ENCODE measurements at regions not wholly inside any gene's neighbourhood (a gene's known extent, or its start where the extent isn't known, plus 50 kb on each side); places are given as distances from the start of the nearest gene placed in this dataset.

GRCh38 chr5:92215116-92215515 is 832.0 kb upstream of the ARRDC3 start:
- Histone ChIP-seq H3K27me3 (ENCODE audit: insufficient read depth, low read length, poor library complexity, severe bottlenecking) (no peaks in the 10 kb centered on the region), H3K9ac (ENCODE audit: low read depth, low read length, poor library complexity, severe bottlenecking) (no peak overlapping the region), H3K36me3 (ENCODE audit: insufficient read depth, low read length) (no peaks in the 10 kb centered on the region), H3K4me3 (ENCODE audit: low read length, poor library complexity, severe bottlenecking) (no peak overlapping the region), H2AFZ (ENCODE audit: low read length) (no peak overlapping the region), H3K9me2 (replicated peaks; ENCODE audit: low read depth, low read length) (no peaks in the 10 kb centered on the region), H3K4me1 (ENCODE audit: insufficient read depth, low read length, poor library complexity, severe bottlenecking) (no peaks in the 10 kb centered on the region), H3K4me2 (ENCODE audit: low read depth, low read length, poor library complexity, severe bottlenecking) (no peak overlapping the region), H4K20me1 (ENCODE audit: insufficient read depth, low read length, poor library complexity, severe bottlenecking) (no peaks in the 10 kb centered on the region), H3F3A (ENCODE audit: low read depth) (no peaks in the 10 kb centered on the region), H3K9me3 (ENCODE audit: insufficient read depth, low read depth, low read length) (no peaks in the 10 kb centered on the region), H3K79me2 (ENCODE audit: insufficient read depth, low read length) (no peaks in the 10 kb centered on the region)
- TF ChIP-seq CTCF (conservative IDR thresholded peaks at IDR 0.05; ENCODE audit: low read length) (no peak), EZH2phosphoT487 (IDR thresholded peaks at IDR 0.05; ENCODE audit: borderline replicate concordance) (no peak)

DNA sequence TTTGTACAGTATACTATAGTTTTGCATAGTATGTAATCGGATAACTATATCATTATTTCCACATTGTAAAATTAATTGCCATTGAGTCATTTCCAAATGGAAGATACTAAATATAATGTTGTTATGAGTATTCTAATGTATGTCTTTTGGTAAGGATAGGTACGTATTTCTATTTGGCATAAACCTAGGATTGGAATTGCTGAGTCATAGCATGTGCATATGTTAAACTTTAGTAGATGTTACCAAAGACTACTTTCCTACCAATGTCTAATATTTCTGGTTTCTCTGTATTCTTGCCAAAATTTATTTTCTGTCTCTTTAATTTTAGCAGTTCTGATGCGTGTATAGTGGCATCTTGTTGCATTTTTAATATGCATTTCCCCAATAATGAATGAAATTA is 825.1 kb upstream of the ARRDC3 start:
- Histone ChIP-seq H3K9ac (ENCODE audit: low read depth, low read length, poor library complexity, severe bottlenecking) (no peak overlapping the region), H3K4me3 (ENCODE audit: low read length, poor library complexity, severe bottlenecking) (no peak overlapping the region), H3K27me3 (ENCODE audit: insufficient read depth, low read length, poor library complexity, severe bottlenecking) (no peaks in the 10 kb centered on the region), H3K36me3 (ENCODE audit: insufficient read depth, low read length) (no peaks in the 10 kb centered on the region), H2AFZ (ENCODE audit: low read length) (no peak overlapping the region), H3K4me2 (ENCODE audit: low read depth, low read length, poor library complexity, severe bottlenecking) (no peak overlapping the region), H4K20me1 (ENCODE audit: insufficient read depth, low read length, poor library complexity, severe bottlenecking) (no peaks in the 10 kb centered on the region), H3K9me2 (replicated peaks; ENCODE audit: low read depth, low read length) (no peaks in the 10 kb centered on the region), H3K79me2 (ENCODE audit: insufficient read depth, low read length) (no peaks in the 10 kb centered on the region), H3F3A (ENCODE audit: low read depth) (no peaks in the 10 kb centered on the region), H3K4me1 (ENCODE audit: insufficient read depth, low read length, poor library complexity, severe bottlenecking) (no peaks in the 10 kb centered on the region), H3K9me3 (ENCODE audit: insufficient read depth, low read depth, low read length) (no peaks in the 10 kb centered on the region)
- no peak for TF ChIP-seq EZH2phosphoT487 (IDR thresholded peaks at IDR 0.05; ENCODE audit: borderline replicate concordance)
- TF ChIP-seq CTCF (conservative IDR thresholded peaks at IDR 0.05; ENCODE audit: low read length) = no peak

GRCh38 chr5:92207151-92207550 is 824.0 kb upstream of the ARRDC3 start:
- Histone ChIP-seq H3K9me3 (ENCODE audit: insufficient read depth, low read depth, low read length) (no peaks in the 10 kb centered on the region), H3K27me3 (ENCODE audit: insufficient read depth, low read length, poor library complexity, severe bottlenecking) (no peaks in the 10 kb centered on the region), H3K79me2 (ENCODE audit: insufficient read depth, low read length) (no peaks in the 10 kb centered on the region), H3K9me2 (replicated peaks; ENCODE audit: low read depth, low read length) (no peaks in the 10 kb centered on the region), H4K20me1 (ENCODE audit: insufficient read depth, low read length, poor library complexity, severe bottlenecking) (no peaks in the 10 kb centered on the region), H3K4me1 (ENCODE audit: insufficient read depth, low read length, poor library complexity, severe bottlenecking) (no peaks in the 10 kb centered on the region), H3K9ac (ENCODE audit: low read depth, low read length, poor library complexity, severe bottlenecking) (no peak overlapping the region), H3K4me2 (ENCODE audit: low read depth, low read length, poor library complexity, severe bottlenecking) (no peak overlapping the region), H3F3A (ENCODE audit: low read depth) (no peaks in the 10 kb centered on the region), H2AFZ (ENCODE audit: low read length) (no peak overlapping the region), H3K4me3 (ENCODE audit: low read length, poor library complexity, severe bottlenecking) (no peak overlapping the region), H3K36me3 (ENCODE audit: insufficient read depth, low read length) (no peaks in the 10 kb centered on the region)
- no peak for TF ChIP-seq CTCF (conservative IDR thresholded peaks at IDR 0.05; ENCODE audit: low read length)
- no peak for TF ChIP-seq EZH2phosphoT487 (IDR thresholded peaks at IDR 0.05; ENCODE audit: borderline replicate concordance)

Measured in Loucy (cell line).